ENCODE measurements at regions not wholly inside any gene's neighbourhood (a gene's known extent, or its start where the extent isn't known, plus 50 kb on each side); places are given as distances from the start of the nearest gene placed in this dataset.
"Not testable (repeated sequence)": the region's sequence is repeated elsewhere in the genome, so short reads cannot be mapped to it uniquely, and the experiment has no call there.

- no peak for DNase-seq (ENCODE audit: low spot score)
These were observed 311.4 kb upstream of the NCKAP5 start for GRCh38 chr2:133879703-133880102.

GRCh38 chr2:133882159-133882558, 313.9 kb upstream of the NCKAP5 start:
- not testable (repeated sequence) for DNase-seq (ENCODE audit: low spot score)

GRCh38 chr2:133884739-133885381, 316.6 kb upstream of the NCKAP5 start:
- DNase-seq (ENCODE audit: low spot score): no peak

- DNase-seq (ENCODE audit: low spot score): no peak
These were observed 317.6 kb upstream of the NCKAP5 start for GRCh38 chr2:133885847-133886246.

- no peak for DNase-seq (ENCODE audit: low spot score)
These were observed 318.7 kb upstream of the NCKAP5 start for GRCh38 chr2:133886735-133887675.

- DNase-seq (ENCODE audit: low spot score): no peak
These were observed 319.4 kb upstream of the NCKAP5 start for GRCh38 chr2:133887676-133888040.

- no peak for DNase-seq (ENCODE audit: low spot score)
These were observed 319.8 kb upstream of the NCKAP5 start for GRCh38 chr2:133888107-133888506.

GRCh38 chr2:133888621-133889219, 320.5 kb upstream of the NCKAP5 start:
- no peak for DNase-seq (ENCODE audit: low spot score)

GRCh38 chr2:133892352-133892913, 324.2 kb upstream of the NCKAP5 start:
- no peak for DNase-seq (ENCODE audit: low spot score)

GRCh38 chr2:133894429-133894828, 326.2 kb upstream of the NCKAP5 start:
- DNase-seq (ENCODE audit: low spot score): no peak

GRCh38 chr2:133897838-133898237, 329.6 kb upstream of the NCKAP5 start:
- DNase-seq (ENCODE audit: low spot score): not testable (repeated sequence)

- DNase-seq (ENCODE audit: low spot score): no peak
These were observed 332.6 kb upstream of the NCKAP5 start for GRCh38 chr2:133900909-133901308.

- no peak for DNase-seq (ENCODE audit: low spot score)
These were observed 338.1 kb upstream of the NCKAP5 start for GRCh38 chr2:133906396-133906795.

GRCh38 chr2:133906926-133907325, 338.7 kb upstream of the NCKAP5 start:
- no peak for DNase-seq (ENCODE audit: low spot score)

- no peak for DNase-seq (ENCODE audit: low spot score)
These were observed 339.9 kb upstream of the NCKAP5 start for GRCh38 chr2:133908171-133908570.

GRCh38 chr2:133918141-133918540, 335.7 kb upstream of the MGAT5 start:
- no peak for DNase-seq (ENCODE audit: low spot score)

- no peak for DNase-seq (ENCODE audit: low spot score)
These were observed 334.6 kb upstream of the MGAT5 start for GRCh38 chr2:133919285-133919684.

GRCh38 chr2:133927894-133928293, 326.0 kb upstream of the MGAT5 start:
- DNase-seq (ENCODE audit: low spot score): no peak

- DNase-seq (ENCODE audit: low spot score): no peak
These were observed 317.8 kb upstream of the MGAT5 start for GRCh38 chr2:133936096-133936495.

- DNase-seq (ENCODE audit: low spot score): no peak
These were observed 317.3 kb upstream of the MGAT5 start for GRCh38 chr2:133936601-133937000.

- DNase-seq (ENCODE audit: low spot score): no peak
These were observed 316.2 kb upstream of the MGAT5 start for GRCh38 chr2:133937669-133938068.

GRCh38 chr2:133940134-133940533, 313.7 kb upstream of the MGAT5 start:
- no peak for DNase-seq (ENCODE audit: low spot score)

GRCh38 chr2:133941666-133942065, 312.2 kb upstream of the MGAT5 start:
- DNase-seq (ENCODE audit: low spot score): no peak

Measured in hematopoietic multipotent progenitor cell treated with erythropoietin and hydrocortisone succinate and interleukin-3 and kit ligand, for 15 days (in vitro differentiated cells).